ENCODE measurements at regions not wholly inside any gene's neighbourhood (a gene's known extent, or its start where the extent isn't known, plus 50 kb on each side); places are given as distances from the start of the nearest gene placed in this dataset.

GRCh38 chr18:78128004-78128403 is 851.6 kb upstream of the SALL3 start:
- DNase-seq = no peak

GRCh38 chr18:78129260-78129659 is 850.4 kb upstream of the SALL3 start:
- DNase-seq = no peak

- DNase-seq = no peak
Observed at GRCh38 chr18:78130232-78131195, 849.1 kb upstream of the SALL3 start.

GRCh38 chr18:78133729-78134128 is 845.9 kb upstream of the SALL3 start:
- no peak for DNase-seq

GRCh38 chr18:78136986-78137385 is 842.6 kb upstream of the SALL3 start:
- DNase-seq = no peak

GRCh38 chr18:78138983-78139496 is 840.6 kb upstream of the SALL3 start:
- DNase-seq = no peak

- no peak for DNase-seq
Observed at GRCh38 chr18:78140294-78140693, 839.3 kb upstream of the SALL3 start.

GRCh38 chr18:78144669-78145068 is 834.9 kb upstream of the SALL3 start:
- DNase-seq = no peak

GRCh38 chr18:78145096-78145495 is 834.5 kb upstream of the SALL3 start:
- no peak for DNase-seq

GRCh38 chr18:78146136-78147085 is 833.2 kb upstream of the SALL3 start:
- no peak for DNase-seq

- DNase-seq = no peak
Observed at GRCh38 chr18:78150590-78150989, 829.0 kb upstream of the SALL3 start.

GRCh38 chr18:78151234-78151633 is 828.4 kb upstream of the SALL3 start:
- no peak for DNase-seq

- no peak for DNase-seq
Observed at GRCh38 chr18:78151948-78152725, 827.5 kb upstream of the SALL3 start.

- no peak for DNase-seq
Observed at GRCh38 chr18:78153362-78153761, 826.3 kb upstream of the SALL3 start.

- no peak for DNase-seq
Observed at GRCh38 chr18:78154444-78154843, 825.2 kb upstream of the SALL3 start.

- DNase-seq = no peak
Observed at GRCh38 chr18:78154853-78155252, 824.8 kb upstream of the SALL3 start.

GRCh38 chr18:78156466-78156865 is 823.2 kb upstream of the SALL3 start:
- DNase-seq = no peak

GRCh38 chr18:78158943-78159342 is 820.7 kb upstream of the SALL3 start:
- DNase-seq = no peak

GRCh38 chr18:78159397-78159796 is 820.2 kb upstream of the SALL3 start:
- no peak for DNase-seq

- no peak for DNase-seq
Observed at GRCh38 chr18:78160961-78161656, 818.5 kb upstream of the SALL3 start.

GRCh38 chr18:78165525-78165924 is 814.1 kb upstream of the SALL3 start:
- DNase-seq = no peak

- no peak for DNase-seq
Observed at GRCh38 chr18:78168526-78168925, 811.1 kb upstream of the SALL3 start.

All from SHP77 treated with DMSO at 0.1 percent for 48 hours (cell line).